GM12864 (cell line): ENCODE measurements at regions not wholly inside any gene's neighbourhood (a gene's known extent, or its start where the extent isn't known, plus 50 kb on each side); places are given as distances from the start of the nearest gene placed in this dataset.
"Not testable (repeated sequence)": the region's sequence is repeated elsewhere in the genome, so short reads cannot be mapped to it uniquely, and the experiment has no call there.

Source experiments
- DNase-seq: peaks from one replicate; pipeline ENCODE4 v3.0.0-alpha.2; 2011; ENCODE audit warnings: low read depth
- H3K4me3 ChIP-seq: 2 replicates; pipeline ENCODE4 v1.5.1; 2011; ENCODE audit warnings: mild to moderate bottlenecking, low read depth, low read length, control low read depth
- CTCF ChIP-seq: IDR thresholded peaks from 2 replicates; pipeline ENCODE4 v1.5.1; 2011; ENCODE audit warnings: low read depth, mild to moderate bottlenecking, moderate library complexity, low read length, control low read depth, inconsistent platforms; ENCODE audit errors: missing control alignments

DNA sequence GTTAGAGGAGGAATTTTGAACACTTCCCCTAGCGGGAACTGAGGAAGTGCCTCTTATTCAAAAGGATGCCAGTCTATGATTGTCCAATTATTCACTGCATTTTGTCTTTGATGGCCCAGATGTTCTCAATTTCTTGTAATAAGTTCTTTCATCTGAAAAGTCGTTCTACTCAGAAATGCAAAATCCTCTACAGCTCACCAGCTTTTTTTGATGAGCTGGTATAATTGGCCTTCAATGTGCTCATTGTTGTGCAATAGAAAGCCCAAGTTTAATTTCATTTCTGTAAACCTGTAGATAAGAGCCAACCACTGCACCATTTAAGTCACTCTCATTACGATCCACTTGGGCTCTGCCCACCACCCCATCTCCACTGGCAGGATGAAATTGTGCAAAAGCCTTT, 978.7 kb upstream of the AUTS2 start:
- no peak for TF ChIP-seq CTCF
- DNase-seq, result no peak
- H3K4me3 ChIP-seq, result no peak overlapping the region

DNA sequence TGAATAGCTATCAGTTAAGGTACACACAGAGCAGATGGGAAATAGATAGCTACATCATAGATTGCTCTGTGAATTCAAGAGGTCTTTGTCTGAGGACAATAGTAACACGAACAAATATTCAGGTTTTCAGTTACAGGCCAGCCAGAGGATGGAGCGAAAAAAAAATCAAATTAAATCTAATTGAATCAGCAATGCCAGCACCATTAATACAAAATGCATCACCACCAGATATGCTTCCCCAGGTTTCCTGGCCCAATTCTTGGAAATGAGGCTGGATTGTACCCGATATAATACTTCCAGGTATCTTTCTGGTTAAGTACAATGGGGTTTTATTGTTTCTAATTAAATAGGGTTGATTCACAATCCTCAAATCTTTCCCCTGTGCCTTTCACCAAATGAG, 975.8 kb upstream of the AUTS2 start:
- no peak for TF ChIP-seq CTCF
- no peak overlapping the region for H3K4me3 ChIP-seq
- DNase-seq, result no peak

DNA sequence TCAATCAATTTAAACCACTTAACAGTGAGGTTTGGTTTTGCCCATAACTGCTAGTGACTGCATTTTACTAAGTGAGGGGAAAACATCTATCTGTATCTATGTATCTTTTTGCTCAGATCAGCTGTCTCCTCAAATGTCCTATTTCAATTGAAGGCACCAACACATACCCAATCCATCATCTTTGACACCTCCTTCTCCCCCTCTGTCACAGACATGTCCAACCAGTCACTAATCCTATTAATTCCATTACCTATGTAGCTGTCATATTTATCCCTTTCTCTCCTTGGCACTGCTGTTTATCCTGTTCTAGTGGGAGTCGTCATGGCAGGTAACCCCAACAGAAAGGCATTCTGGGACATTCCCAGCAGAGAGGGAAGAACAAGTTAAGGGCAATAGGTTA, 975.2 kb upstream of the AUTS2 start:
- DNase-seq, result no peak
- no peak for TF ChIP-seq CTCF
- no peak overlapping the region for H3K4me3 ChIP-seq

DNA sequence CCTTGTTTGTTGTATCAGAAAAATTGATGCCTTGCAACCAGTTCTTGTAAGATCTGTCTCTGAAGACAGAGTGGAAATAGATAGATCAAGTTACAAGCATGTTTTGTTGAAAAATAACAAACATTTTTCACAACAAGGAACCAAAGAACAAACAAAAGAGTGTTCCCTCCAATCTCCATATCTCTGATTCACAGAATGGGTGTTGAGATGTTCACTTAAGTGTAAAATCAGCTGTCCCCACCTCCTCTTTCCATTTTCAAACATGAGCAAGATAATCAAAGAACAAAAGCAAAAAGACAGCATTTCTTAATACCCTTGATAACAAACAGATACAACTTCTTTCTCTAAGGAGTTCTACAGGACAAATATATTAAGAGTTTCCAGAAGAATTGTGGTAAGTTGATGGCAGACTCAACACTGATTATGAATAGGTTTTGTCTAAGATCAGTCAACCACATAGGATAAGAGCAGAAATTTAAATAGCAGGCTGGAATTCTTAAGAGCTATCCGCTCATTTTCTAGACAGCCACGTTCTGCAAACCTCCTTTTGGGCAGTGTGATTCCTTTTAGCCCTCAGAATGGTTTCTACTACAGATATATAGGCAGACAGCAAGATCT, 970.9 kb upstream of the AUTS2 start:
- DNase-seq, result no peak
- TF ChIP-seq CTCF, result no peak
- H3K4me3 ChIP-seq, result no peak overlapping the region

DNA sequence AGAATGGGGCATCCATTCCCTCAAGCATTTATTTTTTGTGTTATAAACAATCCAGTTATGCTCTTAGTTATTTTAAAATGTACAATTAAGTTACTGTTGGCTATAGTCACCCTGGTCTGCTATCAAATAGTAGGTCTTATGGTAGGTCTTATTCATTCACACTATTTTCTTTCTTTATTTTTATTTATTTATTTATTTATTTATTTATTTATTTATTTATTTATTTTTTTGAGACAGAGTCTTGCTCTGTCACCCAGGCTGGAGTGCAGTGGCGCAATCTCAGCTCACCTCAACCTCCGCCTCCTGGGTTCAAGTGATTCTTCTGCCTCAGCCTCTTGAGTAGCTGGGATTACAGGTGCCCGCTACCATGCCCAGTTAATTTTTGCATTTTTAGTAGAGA, 967.4 kb upstream of the AUTS2 start:
- DNase-seq, H3K4me3 ChIP-seq: not testable (repeated sequence)

DNA sequence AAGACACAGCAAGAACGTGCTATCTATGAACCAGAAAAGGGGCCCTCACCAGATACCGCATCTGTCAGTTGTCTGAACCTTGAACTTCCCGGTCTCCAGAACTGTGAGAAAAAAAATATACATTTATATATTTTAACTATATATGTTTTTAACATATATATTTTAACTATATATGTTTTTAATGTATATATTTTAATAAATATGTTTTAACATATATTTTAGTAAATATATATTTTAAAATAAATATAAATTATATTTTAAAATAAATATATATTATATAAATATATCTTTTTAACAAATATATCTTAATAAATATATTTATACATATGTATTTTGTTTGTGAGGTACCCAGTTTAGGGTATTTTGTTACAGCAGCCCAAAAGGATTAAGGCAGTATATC, 958.2 kb upstream of the AUTS2 start:
- no peak for DNase-seq
- no peak overlapping the region for H3K4me3 ChIP-seq
- no peak for TF ChIP-seq CTCF

DNA sequence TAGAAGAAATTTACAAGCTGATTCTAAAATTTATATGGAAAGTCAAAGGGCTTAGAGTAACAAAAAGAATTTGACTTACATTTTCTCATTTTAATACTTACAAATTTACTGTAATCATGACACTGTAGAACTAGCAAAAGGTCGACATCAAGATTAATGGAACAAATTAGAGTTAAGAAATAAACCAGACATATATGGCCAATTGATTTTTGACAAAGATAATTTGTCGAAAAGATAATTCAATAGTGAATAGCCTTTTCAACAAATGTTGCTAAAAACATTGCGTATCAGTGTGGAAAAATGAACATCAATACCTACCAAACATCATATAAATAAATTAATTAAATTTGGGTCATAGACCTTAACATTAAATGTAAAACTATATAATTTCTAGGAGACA, 955.5 kb upstream of the AUTS2 start:
- DNase-seq, result no peak
- TF ChIP-seq CTCF, result no peak
- no peak overlapping the region for H3K4me3 ChIP-seq
